Transverse colon (tissue), 4 donors: ENCODE measurements at regions not wholly inside any gene's neighbourhood (a gene's known extent, or its start where the extent isn't known, plus 50 kb on each side); places are given as distances from the start of the nearest gene placed in this dataset.

Experiments used
- POLR2A ChIP-seq: fragments of 450-650 bp; IDR thresholded peaks from one replicate; pipeline ENCODE4 v1.6.1; 2016; ENCODE audit warnings: antibody characterized with exemption, mild to moderate bottlenecking, moderate library complexity
- POLR2AphosphoS5 ChIP-seq, 3 donors: sonication (generic); formaldehyde crosslinking; IDR thresholded peaks; one replicate each; pipeline ENCODE4 v1.6.1; 2016; ENCODE audit warnings: antibody characterized with exemption in 3 of 3
- TF ChIP-seq, protein P1 (sequence below), 5 experiments: fragments of 200-600 bp in 3 of 5; fragments of 450-650 bp in 2 of 5; sonication (generic) in 3 of 5; IDR thresholded peaks; 1 replicate in 2 of 5; 2 replicates in 3 of 5; pipeline ENCODE4 v1.5.1; 2016 to 2017; ENCODE audit warnings: antibody characterized with exemption in 5 of 5, inconsistent platforms in 3 of 5, mild to moderate bottlenecking in 2 of 5, moderate library complexity in 1 of 5

DNA sequence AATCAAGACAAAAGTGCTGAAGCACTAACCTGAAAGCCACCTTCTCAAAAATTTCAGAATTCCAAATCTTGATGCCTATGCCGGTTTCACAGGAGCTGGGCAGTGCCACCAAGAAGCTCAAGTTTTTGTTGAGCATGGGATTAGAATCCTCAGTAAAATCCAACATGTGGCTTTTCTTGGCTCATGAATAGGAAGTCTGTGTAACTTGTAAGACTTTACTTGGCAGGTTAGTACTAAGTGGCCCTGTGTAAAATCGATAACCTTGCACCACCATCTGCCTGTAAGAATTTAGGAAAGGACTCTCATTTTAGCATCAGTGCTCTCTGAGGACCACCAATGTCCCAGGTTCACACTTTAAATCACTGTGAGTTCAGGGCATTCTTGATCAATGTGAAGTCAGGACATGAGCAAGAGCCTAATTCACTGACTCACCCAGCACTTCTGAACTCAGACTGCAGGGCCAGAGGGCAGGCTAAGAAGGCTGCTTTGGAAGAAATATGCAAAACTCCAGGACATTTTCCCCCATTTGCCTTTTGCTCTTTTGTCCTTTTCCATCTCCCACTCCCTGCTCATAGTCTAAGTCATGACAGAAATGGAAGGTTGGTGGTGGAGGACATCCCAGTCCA is 113.2 kb downstream of the EDN1 start:
- no peak for TF ChIP-seq POLR2A
- TF ChIP-seq POLR2AphosphoS5 (IDR thresholded peaks at IDR 0.05): no peak
- TF ChIP-seq, protein P1, sequence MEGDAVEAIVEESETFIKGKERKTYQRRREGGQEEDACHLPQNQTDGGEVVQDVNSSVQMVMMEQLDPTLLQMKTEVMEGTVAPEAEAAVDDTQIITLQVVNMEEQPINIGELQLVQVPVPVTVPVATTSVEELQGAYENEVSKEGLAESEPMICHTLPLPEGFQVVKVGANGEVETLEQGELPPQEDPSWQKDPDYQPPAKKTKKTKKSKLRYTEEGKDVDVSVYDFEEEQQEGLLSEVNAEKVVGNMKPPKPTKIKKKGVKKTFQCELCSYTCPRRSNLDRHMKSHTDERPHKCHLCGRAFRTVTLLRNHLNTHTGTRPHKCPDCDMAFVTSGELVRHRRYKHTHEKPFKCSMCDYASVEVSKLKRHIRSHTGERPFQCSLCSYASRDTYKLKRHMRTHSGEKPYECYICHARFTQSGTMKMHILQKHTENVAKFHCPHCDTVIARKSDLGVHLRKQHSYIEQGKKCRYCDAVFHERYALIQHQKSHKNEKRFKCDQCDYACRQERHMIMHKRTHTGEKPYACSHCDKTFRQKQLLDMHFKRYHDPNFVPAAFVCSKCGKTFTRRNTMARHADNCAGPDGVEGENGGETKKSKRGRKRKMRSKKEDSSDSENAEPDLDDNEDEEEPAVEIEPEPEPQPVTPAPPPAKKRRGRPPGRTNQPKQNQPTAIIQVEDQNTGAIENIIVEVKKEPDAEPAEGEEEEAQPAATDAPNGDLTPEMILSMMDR (IDR thresholded peaks at IDR 0.05): no peak
